ENCODE measurements at regions not wholly inside any gene's neighbourhood (a gene's known extent, or its start where the extent isn't known, plus 50 kb on each side); places are given as distances from the start of the nearest gene placed in this dataset.

DNA sequence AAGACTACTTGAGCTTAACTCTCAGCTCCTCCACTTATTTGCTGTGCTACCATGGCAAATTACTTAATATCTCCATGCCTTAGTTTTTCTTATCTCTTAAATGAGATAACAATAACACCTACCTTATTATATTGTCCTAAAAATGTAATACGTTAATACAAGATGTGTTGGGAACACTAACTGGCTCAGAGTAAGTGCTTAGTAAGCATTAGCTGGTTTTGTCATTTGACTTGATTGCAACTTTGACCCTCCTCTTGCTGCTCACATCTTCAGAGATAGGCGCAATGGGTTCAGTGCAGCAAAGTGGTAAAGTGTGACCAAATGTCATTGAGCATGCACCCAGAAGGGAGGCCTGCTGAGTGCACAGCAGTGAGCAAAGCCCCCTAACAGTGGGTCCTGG lies 294.5 kb upstream of the CLNK start:
- FAIRE-seq (no peak), DNase-seq (ENCODE audit: extremely low read depth in 1 of 4, low spot score in 3 of 4) (no peak), ATAC-seq (no peak)
- Histone ChIP-seq H3K79me2 (ENCODE audit: control insufficient read depth, insufficient read depth, low read length) (no peaks in the 10 kb centered on the region), H3K9ac (ENCODE audit: insufficient read depth in 1 of 2, low read depth in 2 of 2, low read length in 2 of 2) (no peak overlapping the region), H3K4me2 (ENCODE audit: insufficient read depth, low read length) (no peak overlapping the region), H3K27ac (ENCODE audit: extremely low read depth, low read depth, low read length) (no peak overlapping the region), H4K20me1 (replicated peaks; ENCODE audit: control insufficient read depth, insufficient read depth, low read length) (no peaks in the 10 kb centered on the region), H3K9me1 (ENCODE audit: control insufficient read depth, insufficient read depth, low read length) (no peaks in the 10 kb centered on the region), H3K4me1 (replicated peaks in 1 of 2; ENCODE audit: control insufficient read depth in 2 of 2, insufficient read depth in 2 of 2, low read length in 2 of 2) (no peaks in the 10 kb centered on the region), H3K27me3 (ENCODE audit: control insufficient read depth in 2 of 2, insufficient read depth in 2 of 2, low read length in 2 of 2) (no peaks in the 10 kb centered on the region), H3K36me3 (ENCODE audit: control insufficient read depth, insufficient read depth, low read length) (no peaks in the 10 kb centered on the region), H3K4me3 (no peak overlapping the region), H3K9me3 (replicated peaks; ENCODE audit: control insufficient read depth, insufficient read depth, low read depth, low read length) (no peaks in the 10 kb centered on the region), H2AFZ (ENCODE audit: low read depth, low read length) (no peak overlapping the region)
- intact Hi-C loops (cut with micrococcal nuclease) (no loop called here), in situ Hi-C loops (cut with MboI) (no loop called here)
- POLR2A ChIA-PET: no interaction called here
- TF ChIP-seq FOXJ3 (CRISPR knock-in tag; IDR thresholded peaks at IDR 0.05) (no peak), ZNF445 (CRISPR knock-in tag; IDR thresholded peaks at IDR 0.05; ENCODE audit: low read depth) (no peak), THAP7 (CRISPR knock-in tag; IDR thresholded peaks at IDR 0.05) (no peak), NFATC3 (IDR thresholded peaks at IDR 0.05) (no peak), CREB5 (CRISPR knock-in tag; IDR thresholded peaks at IDR 0.05) (no peak), RBBP5 (IDR thresholded peaks at IDR 0.05; ENCODE audit: borderline replicate concordance, insufficient read depth, low read length, poor library complexity, severe bottlenecking) (no peak), HNRNPH1 (optimal IDR thresholded peaks at IDR 0.05; ENCODE audit: low read depth, low read length) (no peak), PHF21A (IDR thresholded peaks at IDR 0.05; ENCODE audit: borderline replicate concordance, low read depth) (no peak), HNRNPK (IDR thresholded peaks at IDR 0.05; ENCODE audit: low read depth, low read length, poor library complexity, severe bottlenecking) (no peak), ZC3H8 (IDR thresholded peaks at IDR 0.05) (no peak), ZNF197 (CRISPR knock-in tag; IDR thresholded peaks at IDR 0.05; ENCODE audit: low read depth) (no peak), DMBX1 (CRISPR knock-in tag; IDR thresholded peaks at IDR 0.05; ENCODE audit: borderline replicate concordance) (no peak)
- TF ChIP-seq, protein P1, sequence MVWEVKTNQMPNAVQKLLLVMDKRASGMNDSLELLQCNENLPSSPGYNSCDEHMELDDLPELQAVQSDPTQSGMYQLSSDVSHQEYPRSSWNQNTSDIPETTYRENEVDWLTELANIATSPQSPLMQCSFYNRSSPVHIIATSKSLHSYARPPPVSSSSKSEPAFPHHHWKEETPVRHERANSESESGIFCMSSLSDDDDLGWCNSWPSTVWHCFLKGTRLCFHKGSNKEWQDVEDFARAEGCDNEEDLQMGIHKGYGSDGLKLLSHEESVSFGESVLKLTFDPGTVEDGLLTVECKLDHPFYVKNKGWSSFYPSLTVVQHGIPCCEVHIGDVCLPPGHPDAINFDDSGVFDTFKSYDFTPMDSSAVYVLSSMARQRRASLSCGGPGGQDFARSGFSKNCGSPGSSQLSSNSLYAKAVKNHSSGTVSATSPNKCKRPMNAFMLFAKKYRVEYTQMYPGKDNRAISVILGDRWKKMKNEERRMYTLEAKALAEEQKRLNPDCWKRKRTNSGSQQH (CRISPR knock-in tag; IDR thresholded peaks at IDR 0.05): no peak
- TF ChIP-seq, protein P2, sequence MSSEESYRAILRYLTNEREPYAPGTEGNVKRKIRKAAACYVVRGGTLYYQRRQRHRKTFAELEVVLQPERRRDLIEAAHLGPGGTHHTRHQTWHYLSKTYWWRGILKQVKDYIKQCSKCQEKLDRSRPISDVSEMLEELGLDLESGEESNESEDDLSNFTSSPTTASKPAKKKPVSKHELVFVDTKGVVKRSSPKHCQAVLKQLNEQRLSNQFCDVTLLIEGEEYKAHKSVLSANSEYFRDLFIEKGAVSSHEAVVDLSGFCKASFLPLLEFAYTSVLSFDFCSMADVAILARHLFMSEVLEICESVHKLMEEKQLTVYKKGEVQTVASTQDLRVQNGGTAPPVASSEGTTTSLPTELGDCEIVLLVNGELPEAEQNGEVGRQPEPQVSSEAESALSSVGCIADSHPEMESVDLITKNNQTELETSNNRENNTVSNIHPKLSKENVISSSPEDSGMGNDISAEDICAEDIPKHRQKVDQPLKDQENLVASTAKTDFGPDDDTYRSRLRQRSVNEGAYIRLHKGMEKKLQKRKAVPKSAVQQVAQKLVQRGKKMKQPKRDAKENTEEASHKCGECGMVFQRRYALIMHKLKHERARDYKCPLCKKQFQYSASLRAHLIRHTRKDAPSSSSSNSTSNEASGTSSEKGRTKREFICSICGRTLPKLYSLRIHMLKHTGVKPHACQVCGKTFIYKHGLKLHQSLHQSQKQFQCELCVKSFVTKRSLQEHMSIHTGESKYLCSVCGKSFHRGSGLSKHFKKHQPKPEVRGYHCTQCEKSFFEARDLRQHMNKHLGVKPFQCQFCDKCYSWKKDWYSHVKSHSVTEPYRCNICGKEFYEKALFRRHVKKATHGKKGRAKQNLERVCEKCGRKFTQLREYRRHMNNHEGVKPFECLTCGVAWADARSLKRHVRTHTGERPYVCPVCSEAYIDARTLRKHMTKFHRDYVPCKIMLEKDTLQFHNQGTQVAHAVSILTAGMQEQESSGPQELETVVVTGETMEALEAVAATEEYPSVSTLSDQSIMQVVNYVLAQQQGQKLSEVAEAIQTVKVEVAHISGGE (CRISPR knock-in tag; IDR thresholded peaks at IDR 0.05): no peak
- 3% methylated on average over 2 of the region's 2 CpGs for WGBS (ENCODE audit: insufficient coverage, low coverage, missing lambda C conversion rate)
- no TSS peak for BruUV-seq (replicated peaks)
- CTCF ChIA-PET (ENCODE audit: low intra/inter-chr PET ratio): no interaction called here
